ENCODE measurements at regions not wholly inside any gene's neighbourhood (a gene's known extent, or its start where the extent isn't known, plus 50 kb on each side); places are given as distances from the start of the nearest gene placed in this dataset.

DNA sequence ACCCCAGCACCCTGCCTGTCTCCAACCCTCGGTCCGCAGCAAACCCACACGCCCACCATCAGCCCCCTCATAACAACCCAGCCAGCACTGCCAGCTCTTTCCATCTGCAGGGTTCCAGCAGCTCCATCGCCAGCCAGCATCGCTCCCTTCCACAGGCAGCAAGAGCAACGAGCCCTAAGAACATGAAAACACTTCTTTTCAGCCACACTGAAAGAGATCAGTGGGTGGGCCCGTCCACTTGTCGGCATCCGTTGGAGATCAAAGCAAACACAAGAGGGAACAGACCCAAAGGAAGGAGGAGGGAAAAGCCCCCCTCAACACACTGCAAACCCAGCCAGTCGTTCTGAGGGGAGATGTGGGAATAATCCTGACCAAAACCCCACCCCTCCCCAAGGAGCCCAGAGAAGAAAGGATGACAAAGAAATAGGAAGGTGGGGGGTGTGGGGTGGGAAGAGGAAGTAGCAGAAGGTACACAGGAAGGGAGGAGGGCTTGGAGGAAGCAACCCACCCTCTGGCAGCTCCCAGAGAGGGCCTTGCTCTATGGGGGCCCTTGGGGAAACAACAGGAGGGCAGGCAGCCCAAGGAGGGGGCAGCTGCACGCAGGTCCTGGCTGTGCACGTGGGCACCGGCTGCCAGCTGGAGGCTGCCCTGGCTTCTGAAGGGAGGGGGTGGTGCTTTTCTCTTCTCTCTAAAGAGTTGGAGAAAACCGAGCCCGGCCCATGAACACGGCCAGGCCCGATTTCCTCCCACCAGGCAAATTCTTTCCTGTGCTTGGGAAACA is 473.6 kb upstream of the PROK2 start:
- TF ChIP-seq CTCF (IDR thresholded peaks at IDR 0.05), result no peak
- no peak for TF ChIP-seq POLR2AphosphoS5 (IDR thresholded peaks at IDR 0.05; ENCODE audit: low read depth, low read length)
